ENCODE measurements at regions not wholly inside any gene's neighbourhood (a gene's known extent, or its start where the extent isn't known, plus 50 kb on each side); places are given as distances from the start of the nearest gene placed in this dataset.

- no peaks in the 10 kb centered on the region for H3K4me1 Mint-ChIP-seq
- no peaks in the 10 kb centered on the region for H3K36me3 Mint-ChIP-seq (ENCODE audit: low read depth)
- no peak for DNase-seq
- no peaks in the 10 kb centered on the region for H3K9me3 ChIP-seq (ENCODE audit: control insufficient read depth, low read length)
- H3K4me3 Mint-ChIP-seq = no peak overlapping the region
- H3K27me3 Mint-ChIP-seq (ENCODE audit: insufficient read depth) = no peaks in the 10 kb centered on the region
- no peaks in the 10 kb centered on the region for H3K27me3 ChIP-seq (ENCODE audit: control insufficient read depth, insufficient read depth, low read length, poor library complexity, severe bottlenecking)
- no peaks in the 10 kb centered on the region for H3K9me3 Mint-ChIP-seq
- H3K27ac Mint-ChIP-seq = no peak overlapping the region
- no peaks in the 10 kb centered on the region for H3K4me1 ChIP-seq (ENCODE audit: control insufficient read depth, insufficient read depth, low read length)
- 94% methylated on average over 1 of the region's 1 CpG; no CpG with 5 or more reads in 1 of the 2 experiments for WGBS, 2 experiments (ENCODE audit: insufficient coverage in 1 of 2, insufficient read length in 1 of 2)
- no peak overlapping the region for H3K4me3 ChIP-seq (ENCODE audit: low read length)
- H3K27ac ChIP-seq (ENCODE audit: low read depth, low read length) = no peak overlapping the region
- H3K36me3 ChIP-seq (ENCODE audit: control insufficient read depth, insufficient read depth, low read length) = no peaks in the 10 kb centered on the region
- no peak for TF ChIP-seq CTCF (conservative IDR thresholded peaks at IDR 0.05)
- no peak overlapping the region for H3K9ac ChIP-seq (ENCODE audit: extremely low read depth, low read length, poor library complexity, severe bottlenecking)
Measured at GRCh38 chr7:115844857-115845256, 185.7 kb downstream of the TFEC start.

- Histone ChIP-seq H3K4me1 (ENCODE audit: control insufficient read depth, insufficient read depth, low read length) (no peaks in the 10 kb centered on the region), H3K4me3 (ENCODE audit: low read length) (no peak overlapping the region), H3K9ac (ENCODE audit: extremely low read depth, low read length, poor library complexity, severe bottlenecking) (no peak overlapping the region), H3K27me3 (ENCODE audit: control insufficient read depth, insufficient read depth, low read length, poor library complexity, severe bottlenecking) (no peaks in the 10 kb centered on the region), H3K27ac (ENCODE audit: low read depth, low read length) (no peak overlapping the region), H3K9me3 (ENCODE audit: control insufficient read depth, low read length) (no peaks in the 10 kb centered on the region), H3K36me3 (ENCODE audit: control insufficient read depth, insufficient read depth, low read length) (no peaks in the 10 kb centered on the region)
- DNase-seq = no peak
- WGBS, 2 experiments (ENCODE audit: insufficient coverage in 1 of 2, insufficient read length in 1 of 2) = 83 to 85% methylated on average over 2 to 3 of the region's 3 CpGs
- no peak overlapping the region for H3K27ac Mint-ChIP-seq
- no peaks in the 10 kb centered on the region for H3K27me3 Mint-ChIP-seq (ENCODE audit: insufficient read depth)
- H3K4me1 Mint-ChIP-seq = no peaks in the 10 kb centered on the region
- no peak for TF ChIP-seq CTCF (conservative IDR thresholded peaks at IDR 0.05)
- H3K4me3 Mint-ChIP-seq = no peak overlapping the region
- H3K9me3 Mint-ChIP-seq = no peaks in the 10 kb centered on the region
- H3K36me3 Mint-ChIP-seq (ENCODE audit: low read depth) = no peaks in the 10 kb centered on the region
Measured at GRCh38 chr7:115840702-115841101, 189.9 kb downstream of the TFEC start.

- TF ChIP-seq CTCF (conservative IDR thresholded peaks at IDR 0.05) = no peak
- no peaks in the 10 kb centered on the region for H3K9me3 ChIP-seq (ENCODE audit: control insufficient read depth, low read length)
- H3K4me3 ChIP-seq (ENCODE audit: low read length) = no peak overlapping the region
- DNase-seq = no peak
- Mint-ChIP-seq H3K27ac (no peak overlapping the region), H3K27me3 (ENCODE audit: insufficient read depth) (no peaks in the 10 kb centered on the region), H3K9me3 (no peaks in the 10 kb centered on the region), H3K4me1 (no peaks in the 10 kb centered on the region), H3K4me3 (no peak overlapping the region), H3K36me3 (ENCODE audit: low read depth) (no peaks in the 10 kb centered on the region)
- H3K4me1 ChIP-seq (ENCODE audit: control insufficient read depth, insufficient read depth, low read length) = no peaks in the 10 kb centered on the region
- H3K27ac ChIP-seq (ENCODE audit: low read depth, low read length) = no peak overlapping the region
- H3K27me3 ChIP-seq (ENCODE audit: control insufficient read depth, insufficient read depth, low read length, poor library complexity, severe bottlenecking) = no peaks in the 10 kb centered on the region
- no peaks in the 10 kb centered on the region for H3K36me3 ChIP-seq (ENCODE audit: control insufficient read depth, insufficient read depth, low read length)
- no peak overlapping the region for H3K9ac ChIP-seq (ENCODE audit: extremely low read depth, low read length, poor library complexity, severe bottlenecking)
Measured at GRCh38 chr7:115838829-115839228, 191.7 kb downstream of the TFEC start.

Data from endodermal cell (in vitro differentiated cells).